GM21367 (cell line): ENCODE measurements at regions not wholly inside any gene's neighbourhood (a gene's known extent, or its start where the extent isn't known, plus 50 kb on each side); places are given as distances from the start of the nearest gene placed in this dataset.
"Not testable (repeated sequence)": the region's sequence is repeated elsewhere in the genome, so short reads cannot be mapped to it uniquely, and the experiment has no call there.

Experiments
- ATAC-seq: cut with Tn5 transposase; IDR thresholded peaks from one replicate; pipeline ENCODE4 v1.9.1; 2021; ENCODE audit not compliant: unreplicated experiment

DNA sequence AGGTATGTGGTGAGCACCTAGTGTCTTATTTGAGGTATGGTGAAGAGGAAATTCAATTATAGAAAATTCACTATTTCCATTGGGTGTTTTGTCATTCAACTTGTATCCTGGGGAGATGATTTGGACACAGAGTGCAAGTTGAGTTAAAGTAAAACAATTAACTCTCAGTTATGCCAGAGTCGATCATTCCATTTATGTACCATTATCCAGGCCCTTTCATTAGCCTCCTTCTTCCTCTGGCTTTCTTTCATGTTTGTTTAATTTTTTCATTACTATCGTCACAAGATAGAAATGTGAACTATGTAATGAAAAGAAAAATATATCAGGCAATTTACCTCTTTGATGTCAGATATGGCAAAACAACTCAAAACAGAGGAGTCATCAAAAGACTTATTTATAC, 1347.2 kb upstream of the NUDT12 start:
- no peak for ATAC-seq

DNA sequence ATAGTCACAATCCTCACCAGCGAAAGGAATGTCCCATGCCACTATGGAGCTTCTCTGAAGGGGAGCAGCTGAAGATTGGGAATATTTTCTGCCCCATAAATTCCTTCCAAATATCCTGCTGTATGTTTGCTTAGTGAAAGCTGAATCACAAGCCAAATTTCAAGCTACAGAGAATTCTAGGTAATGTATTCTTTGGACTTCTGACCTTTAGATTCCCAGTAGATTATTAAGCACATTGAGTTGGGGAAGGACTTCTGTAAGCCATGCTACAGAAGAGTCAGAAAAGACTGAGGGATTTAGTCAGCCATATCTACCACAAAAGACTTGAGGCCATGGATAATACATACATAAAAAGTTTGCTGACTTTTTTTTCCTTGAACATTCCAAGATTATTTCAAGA, 1342.0 kb upstream of the NUDT12 start:
- no peak for ATAC-seq

GRCh38 chr5:104903941-104904340, 1341.4 kb upstream of the NUDT12 start:
- ATAC-seq: no peak

DNA sequence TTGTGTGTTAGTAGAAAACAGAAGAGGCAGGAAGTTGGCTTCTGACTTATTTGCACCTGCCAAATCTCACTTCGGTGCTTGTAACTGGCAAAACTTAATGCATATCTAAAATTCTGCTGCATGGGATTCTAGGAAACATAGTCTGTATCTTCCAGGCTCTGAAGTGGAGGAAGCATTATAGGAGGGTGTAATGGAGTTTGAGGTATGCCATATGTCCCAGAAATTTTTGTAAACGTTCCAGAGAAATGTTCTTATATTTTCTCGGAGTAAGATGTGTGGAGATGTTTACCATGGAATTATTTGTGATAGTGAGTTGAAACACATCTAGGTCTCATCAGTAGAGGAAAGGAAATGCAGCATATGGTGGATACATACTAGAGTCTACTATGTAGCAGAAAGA, 1329.0 kb upstream of the NUDT12 start:
- ATAC-seq: no peak

GRCh38 chr5:104890767-104891166, 1328.2 kb upstream of the NUDT12 start:
- no peak for ATAC-seq

GRCh38 chr5:104859437-104859836, 1296.8 kb upstream of the NUDT12 start:
- no peak for ATAC-seq

DNA sequence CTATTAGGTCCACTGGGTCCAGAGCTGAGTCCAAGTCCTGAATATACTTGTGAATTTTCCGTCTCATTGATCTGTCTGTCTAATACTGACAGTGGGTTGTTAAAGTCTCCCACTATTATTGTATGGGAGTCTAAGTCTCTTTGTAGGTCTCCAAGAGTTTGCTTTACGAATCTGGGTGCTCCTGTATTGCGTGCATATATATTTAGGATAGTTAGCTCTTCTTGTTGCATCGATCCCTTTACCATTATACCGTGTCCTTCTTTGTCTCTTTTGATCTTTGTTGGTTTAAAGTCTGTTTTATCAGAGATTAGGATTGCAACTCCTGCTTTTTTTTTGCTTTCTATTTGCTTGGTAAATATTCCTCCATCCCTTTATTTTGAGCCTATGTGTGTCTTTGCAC, 1289.5 kb upstream of the NUDT12 start:
- ATAC-seq: not testable (repeated sequence)

- ATAC-seq: no peak
Observed at GRCh38 chr5:104845541-104845940, 1283.0 kb upstream of the NUDT12 start.

DNA sequence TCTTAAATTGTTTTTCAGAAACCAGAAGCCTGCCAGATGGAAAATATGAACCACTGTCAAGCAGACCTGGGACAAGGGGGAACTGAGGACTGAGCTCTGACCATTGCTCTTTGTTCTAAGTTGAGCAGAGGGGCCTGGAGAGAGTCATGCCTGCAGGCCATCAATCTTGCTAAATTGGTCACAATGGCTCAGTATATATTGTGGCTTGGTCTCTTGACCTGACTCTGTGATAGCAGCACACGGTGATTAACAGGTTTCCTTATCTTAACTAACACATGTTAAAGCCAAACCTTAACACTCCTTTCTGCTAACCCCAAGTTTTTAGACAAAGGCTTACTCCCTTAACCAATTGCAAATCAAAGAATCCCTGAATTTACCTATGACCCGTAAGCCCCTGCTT, 1281.2 kb upstream of the NUDT12 start:
- no peak for ATAC-seq

GRCh38 chr5:104840284-104840683, 1277.7 kb upstream of the NUDT12 start:
- no peak for ATAC-seq

DNA sequence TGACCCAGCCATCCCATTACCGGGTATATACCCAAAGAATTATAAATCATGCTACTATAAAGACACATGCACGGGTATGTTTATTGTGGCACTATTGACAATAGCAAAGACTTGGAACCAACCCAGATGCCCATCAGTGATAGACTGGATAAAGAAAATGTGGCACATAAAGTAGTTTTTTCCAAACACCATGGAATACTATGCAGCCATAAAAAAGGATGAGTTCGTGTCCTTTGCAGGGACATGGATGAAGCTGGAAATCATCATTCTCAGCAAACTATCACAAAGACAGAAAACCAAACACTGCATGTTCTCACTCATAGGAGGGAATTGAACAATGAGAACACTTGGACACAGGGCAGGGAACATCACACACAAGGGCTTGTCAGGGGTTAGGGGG, 1268.9 kb upstream of the NUDT12 start:
- not testable (repeated sequence) for ATAC-seq

- no peak for ATAC-seq
Observed at GRCh38 chr5:104821606-104822005, 1259.0 kb upstream of the NUDT12 start.

- ATAC-seq: no peak
Observed at GRCh38 chr5:104817127-104817526, 1254.5 kb upstream of the NUDT12 start.

GRCh38 chr5:104815212-104815611, 1252.6 kb upstream of the NUDT12 start:
- ATAC-seq: no peak

- ATAC-seq: no peak
Observed at GRCh38 chr5:104800440-104801048, 1238.0 kb upstream of the NUDT12 start.

DNA sequence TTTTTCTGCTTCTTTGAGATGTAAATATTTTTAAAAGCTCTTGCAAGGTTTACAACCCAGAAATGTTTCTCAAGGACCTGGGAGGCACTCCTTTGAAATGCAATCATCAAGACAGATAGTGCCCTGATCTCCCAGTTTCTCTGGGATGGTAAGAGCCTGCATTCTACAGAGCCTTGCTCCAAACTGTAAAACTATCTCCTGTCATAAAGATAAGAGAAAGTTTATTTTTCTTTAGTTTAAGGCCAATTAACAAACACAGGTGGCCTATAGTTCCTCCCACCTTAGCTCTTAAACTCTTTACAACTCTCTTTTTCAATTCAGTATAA, 1231.1 kb upstream of the NUDT12 start:
- no peak for ATAC-seq

DNA sequence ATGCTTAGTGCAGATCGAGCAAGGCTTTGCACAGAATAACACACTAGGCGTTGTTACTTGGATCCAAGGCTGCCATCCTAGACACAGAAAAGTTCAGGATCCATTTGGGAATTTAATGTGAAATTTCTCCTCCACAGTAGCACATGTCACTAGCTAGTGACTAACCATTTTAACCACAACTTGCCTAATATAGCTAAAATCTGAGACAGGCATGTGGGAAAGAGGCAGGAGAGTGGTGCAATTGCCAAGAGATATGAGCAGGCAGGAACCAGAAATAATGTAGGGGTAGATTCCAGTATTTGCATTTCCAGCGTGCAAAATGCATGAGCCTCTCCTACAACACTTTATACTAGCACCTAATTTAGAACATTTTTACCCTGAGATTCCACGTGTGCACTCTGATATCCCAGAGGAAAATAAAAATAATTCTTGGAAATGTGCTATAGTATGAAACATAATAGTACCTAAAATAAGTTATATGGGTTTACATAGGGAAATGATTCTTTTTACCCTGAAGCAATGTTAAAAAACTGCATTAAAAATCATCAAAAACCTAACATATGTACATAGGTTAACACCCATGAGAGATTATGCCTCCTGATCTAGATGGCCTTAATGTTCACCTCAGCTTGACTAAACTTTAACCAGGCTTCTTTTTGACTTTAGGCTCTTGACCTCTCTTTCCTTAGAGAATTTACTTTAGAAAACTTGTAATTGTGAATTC, 1230.6 kb upstream of the NUDT12 start:
- no peak for ATAC-seq

DNA sequence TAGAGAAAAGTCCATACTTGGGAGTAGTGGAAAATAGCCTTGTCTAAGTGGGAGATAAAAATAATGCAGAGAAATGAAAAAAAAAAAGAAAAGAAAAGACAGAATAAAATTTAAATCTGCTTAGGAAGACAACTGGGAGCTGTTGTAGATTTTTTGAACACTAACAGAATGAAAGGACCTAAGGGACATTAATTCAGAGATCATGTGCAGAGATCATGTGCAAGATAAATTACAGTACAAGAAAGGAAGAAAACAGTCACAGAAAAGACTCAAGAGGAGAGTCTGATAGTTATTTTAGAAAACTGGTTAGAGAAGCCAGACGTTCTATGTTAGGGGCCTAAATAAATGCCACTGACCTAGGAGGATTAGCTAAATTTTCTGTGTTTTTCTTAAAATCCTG, 1226.8 kb upstream of the NUDT12 start:
- ATAC-seq: no peak

DNA sequence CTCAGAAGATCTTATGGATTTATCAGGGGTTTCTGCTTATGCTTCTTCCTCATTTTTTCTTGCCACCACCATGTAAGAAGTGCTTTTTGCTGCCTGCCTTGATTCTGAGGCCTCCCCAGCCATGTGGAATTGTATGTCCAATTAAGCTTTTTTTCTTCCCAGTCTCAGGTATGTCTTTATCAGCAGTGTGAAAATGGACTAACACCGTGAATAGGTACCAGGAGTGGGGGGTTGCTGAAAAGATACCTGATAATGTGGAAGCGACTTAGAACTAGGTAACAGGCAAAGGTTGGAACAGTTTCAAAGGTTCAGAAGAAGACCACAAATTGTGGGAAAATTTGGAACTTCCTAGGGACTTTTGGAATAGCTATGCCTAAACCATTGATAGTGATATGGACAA, 1222.5 kb upstream of the NUDT12 start:
- ATAC-seq: no peak

GRCh38 chr5:104774372-104774771, 1211.8 kb upstream of the NUDT12 start:
- no peak for ATAC-seq

DNA sequence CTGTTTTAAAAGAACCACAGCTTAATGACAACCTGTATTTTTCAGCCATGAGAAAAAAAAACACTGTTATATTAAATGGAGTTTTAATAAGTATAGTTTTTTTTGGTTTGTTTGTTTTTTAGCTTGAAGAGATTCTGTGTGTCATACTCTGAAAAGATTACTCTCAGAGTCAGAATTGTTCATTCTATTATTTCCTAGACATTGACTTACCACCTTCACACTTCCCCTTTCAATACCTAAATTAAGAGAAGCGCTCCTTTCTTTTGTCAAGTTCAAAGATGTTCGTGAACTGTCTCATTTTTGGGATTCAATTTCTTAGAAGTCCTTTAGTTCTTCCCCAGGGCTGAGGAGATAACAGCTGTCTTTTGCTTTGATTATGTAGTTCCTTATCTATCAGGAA, 1201.6 kb upstream of the NUDT12 start:
- no peak for ATAC-seq

DNA sequence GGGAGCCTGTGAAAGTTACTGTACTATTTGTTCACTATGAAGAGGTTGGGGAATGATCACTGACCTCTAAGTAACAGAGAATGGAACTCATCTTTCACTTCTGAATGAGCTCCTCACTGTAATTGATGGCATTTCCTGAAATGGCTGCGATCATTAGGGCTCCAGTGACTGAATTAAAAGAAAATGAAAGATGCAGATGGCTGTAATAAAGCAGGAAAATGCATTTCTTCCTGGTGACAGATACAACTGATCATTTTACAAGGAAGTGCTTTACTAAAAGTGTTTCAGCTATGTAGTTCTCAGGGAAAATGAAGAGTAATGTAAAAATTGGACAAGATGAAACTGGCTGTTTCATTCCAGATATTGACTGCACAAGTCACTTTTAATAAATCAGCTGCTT, 1200.6 kb upstream of the NUDT12 start:
- no peak for ATAC-seq

GRCh38 chr5:104757915-104758314, 1195.3 kb upstream of the NUDT12 start:
- ATAC-seq: no peak
